Ramos (cell line): ENCODE measurements at regions not wholly inside any gene's neighbourhood (a gene's known extent, or its start where the extent isn't known, plus 50 kb on each side); places are given as distances from the start of the nearest gene placed in this dataset.
"Not testable (repeated sequence)": the region's sequence is repeated elsewhere in the genome, so short reads cannot be mapped to it uniquely, and the experiment has no call there.

Source experiments
- in situ Hi-C: fragments of 300-500 bp; cut with MboI; formaldehyde crosslinking; loops from one replicate; pipeline ENCODE4 v1.14.3; 2022; ENCODE audit warnings: low sequenced_read_pairs; ENCODE audit not compliant: unreplicated experiment

DNA sequence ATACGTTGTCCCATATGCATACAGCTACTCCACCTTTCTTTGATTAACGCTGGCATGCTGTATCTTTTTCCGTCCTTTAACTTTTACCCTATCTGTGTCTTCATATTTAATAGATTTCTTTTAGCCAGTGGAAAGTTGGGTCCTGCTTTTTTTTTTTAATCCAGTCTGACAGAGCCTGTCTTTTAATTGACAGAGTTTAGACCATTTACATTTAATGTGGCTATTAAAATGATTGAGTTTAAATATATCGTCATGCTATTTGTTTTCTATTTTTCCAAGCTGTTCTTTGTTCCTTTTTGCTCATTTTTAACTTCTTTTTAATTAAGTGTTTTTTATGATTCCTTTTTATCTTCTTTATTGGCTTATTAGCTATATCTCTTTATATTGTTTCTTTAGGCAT, 217.6 kb upstream of the NEBL start:
- in situ Hi-C loops, result no loop called here

DNA sequence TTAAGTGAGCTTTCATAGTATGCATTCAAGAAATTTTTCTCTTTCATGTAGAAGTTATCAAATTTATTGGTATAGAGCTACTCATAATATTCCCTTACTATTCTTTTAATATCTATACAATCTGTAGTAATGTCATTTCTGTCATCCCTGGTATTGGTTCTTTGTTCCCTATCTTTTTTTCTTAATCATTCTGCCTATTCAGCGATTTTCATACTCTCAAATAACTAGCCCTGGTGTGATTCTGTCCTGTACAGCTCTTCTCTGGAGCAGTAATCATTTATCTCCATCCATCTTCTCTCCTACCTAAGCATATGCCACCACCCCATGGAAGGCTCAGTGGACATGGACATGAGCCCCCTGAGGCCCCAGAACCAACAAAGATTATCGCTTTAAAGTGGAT, 213.2 kb upstream of the NEBL start:
- in situ Hi-C loops, result no loop called here

DNA sequence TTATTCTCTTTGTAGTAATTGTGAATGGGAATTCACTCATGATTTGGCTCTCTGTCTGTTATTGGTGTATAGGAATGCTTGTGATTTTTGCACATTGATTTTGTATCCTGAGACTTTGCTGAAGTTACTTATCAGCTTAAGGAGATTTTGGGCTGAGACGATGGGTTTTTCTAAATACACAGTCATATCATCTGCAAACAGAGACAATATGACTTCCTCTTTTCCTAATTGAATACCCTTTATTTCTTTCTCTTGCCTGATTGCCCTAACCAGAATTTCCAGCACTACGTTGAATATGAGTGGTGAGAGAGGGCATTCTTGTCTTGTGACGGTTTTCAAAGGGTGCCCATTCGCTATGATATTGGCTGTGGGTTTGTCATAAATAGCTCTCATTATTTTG, 209.8 kb upstream of the NEBL start:
- in situ Hi-C loops, result not testable (repeated sequence)

DNA sequence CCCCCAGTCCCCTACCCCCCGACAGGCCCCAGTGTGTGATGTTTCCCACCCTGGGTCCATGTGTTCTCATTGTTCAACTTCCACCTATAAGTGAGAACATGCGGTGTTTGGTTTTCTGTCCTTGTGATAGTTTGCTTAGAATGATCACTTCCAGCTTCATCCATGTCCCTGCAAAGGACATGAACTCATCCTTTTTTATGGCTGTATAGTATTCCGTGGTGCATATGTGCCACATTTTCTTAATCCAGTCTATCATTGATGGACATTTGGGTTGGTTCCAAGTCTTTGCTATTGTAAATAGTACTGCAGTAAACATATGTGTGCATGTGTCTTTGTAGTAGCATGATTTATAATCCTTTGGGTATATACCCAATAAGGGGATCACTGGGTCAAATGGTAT, 208.2 kb upstream of the NEBL start:
- in situ Hi-C loops, result not testable (repeated sequence)

DNA sequence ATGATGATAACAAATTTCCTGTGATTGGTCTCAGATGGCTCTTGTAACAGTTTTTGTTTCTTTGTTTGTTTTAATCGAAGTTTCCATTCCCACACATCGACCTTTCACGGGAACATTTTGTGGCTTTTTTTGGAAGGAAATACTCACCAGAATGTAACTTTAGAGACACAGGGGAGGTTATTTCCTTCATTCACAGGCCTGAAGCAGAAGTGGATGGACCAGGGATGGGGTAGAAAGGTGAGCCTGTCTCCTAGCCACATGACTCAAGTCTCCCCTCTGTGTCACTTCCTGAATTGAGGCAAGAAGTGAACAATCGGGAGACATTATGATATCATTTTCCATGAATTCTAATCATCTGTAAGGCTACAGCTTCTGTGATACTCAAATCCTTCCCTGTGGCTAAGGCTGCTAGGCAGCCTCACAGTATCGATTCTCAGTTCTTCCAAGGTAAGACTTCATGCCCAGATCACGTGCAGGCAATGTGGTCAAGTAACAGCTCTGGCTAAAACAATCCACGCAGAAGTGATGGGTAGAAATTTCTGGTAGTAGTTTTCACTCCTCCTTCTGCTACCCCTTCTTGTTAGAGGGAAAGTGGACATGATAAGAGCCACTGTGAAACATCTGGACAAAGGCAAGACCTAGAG, 203.9 kb upstream of the NEBL start:
- in situ Hi-C loops, result no loop called here

DNA sequence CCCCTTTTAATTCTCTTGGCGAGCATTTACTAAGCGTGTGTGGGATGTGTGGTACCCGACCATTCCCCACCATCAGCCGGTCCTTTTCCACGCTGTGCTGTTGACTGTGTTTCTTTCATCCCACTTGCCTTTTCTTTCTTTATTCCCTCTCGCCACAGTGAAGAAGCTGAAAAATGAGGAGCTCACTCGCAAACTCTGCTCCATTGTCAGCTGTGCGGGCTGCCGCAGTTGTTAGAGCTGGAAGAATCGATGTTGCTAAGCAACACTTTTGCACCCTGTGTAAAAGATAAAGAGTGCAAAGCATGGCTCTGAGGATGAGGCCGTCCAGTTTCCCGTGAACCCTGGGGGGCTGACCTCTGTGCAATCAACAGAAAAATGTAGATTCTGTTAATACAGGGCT, 203.1 kb upstream of the NEBL start:
- in situ Hi-C loops, result no loop called here

DNA sequence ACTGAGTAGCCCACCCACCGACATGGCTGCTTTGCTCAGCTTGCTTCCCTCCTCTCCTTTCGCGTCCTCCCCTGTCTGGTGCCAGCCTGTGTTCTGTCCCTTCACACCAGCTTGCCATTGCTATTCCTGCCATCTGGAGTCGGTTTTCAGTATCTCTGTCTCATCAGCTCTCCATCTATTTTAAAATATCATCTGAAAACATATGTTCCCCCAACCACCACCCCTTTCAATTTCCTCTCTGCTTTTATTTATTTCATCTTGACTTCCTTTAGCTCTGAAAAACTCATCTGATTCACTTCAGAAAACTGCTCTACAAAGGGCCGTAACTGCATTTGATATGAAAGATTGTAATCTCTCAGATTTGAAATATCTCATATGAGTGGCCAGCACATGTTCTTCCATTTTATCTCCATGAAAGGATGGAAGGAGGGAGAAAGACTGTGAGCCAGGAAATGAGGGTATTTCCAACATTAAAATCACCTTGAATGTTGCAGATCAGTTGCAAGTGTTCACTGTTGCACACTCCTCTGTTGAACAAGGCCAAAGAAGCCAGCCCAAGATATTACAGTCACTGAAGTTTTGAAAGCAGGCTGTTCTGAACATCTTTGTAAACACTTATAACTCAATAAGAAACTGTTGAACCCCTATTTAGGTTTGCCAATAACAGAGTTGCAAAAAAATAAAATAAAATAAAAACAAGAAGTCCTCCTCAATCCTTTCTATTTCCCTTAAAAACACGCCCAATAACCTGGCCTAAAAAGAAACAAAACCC, 202.4 kb upstream of the NEBL start:
- in situ Hi-C loops, result no loop called here

DNA sequence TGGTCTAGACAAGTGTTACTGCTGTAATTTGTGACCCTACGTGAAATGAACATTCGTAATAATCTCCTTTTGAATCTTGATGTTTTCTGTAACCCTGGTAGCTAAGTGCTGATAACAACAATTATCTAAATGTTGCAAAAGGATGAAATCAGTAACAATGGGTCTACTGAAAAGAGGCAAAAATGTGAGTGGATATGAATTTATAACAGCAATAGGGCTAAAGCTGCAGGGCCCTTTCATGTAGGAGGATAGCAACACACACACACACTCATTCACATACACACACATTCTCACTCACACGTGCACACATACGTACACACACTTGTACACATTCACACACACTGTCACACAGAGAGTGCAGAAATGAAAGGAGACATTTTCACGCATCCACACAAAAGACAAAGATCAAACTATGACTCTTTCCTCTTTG, 200.8 kb upstream of the NEBL start:
- in situ Hi-C loops, result no loop called here

DNA sequence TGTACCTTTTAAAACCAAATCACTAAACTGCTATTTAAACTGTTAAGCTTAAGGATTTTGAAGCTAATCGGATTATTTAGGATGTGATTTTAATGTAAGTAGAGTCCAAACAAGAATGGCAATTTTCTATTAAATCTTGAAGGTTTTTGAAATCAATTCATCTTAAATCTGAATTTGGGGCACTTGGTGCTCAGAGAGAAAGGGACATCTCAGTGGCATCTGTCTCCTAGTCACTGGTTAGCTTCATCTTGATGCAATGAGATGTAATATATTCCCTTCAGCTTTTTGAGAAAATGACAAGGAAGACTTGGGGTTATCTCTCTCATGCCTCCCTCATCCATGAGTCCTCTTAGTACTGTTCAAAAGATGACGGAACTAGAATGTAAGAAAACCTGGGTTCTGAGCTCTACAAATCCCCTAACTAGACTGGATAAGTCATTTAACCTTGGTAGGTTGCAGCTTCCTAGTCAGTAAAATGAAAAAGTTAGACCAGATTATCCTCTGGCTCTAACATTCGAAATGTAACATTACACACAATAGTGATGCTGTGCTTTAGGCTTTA, 198.5 kb upstream of the NEBL start:
- in situ Hi-C loops, result no loop called here

DNA sequence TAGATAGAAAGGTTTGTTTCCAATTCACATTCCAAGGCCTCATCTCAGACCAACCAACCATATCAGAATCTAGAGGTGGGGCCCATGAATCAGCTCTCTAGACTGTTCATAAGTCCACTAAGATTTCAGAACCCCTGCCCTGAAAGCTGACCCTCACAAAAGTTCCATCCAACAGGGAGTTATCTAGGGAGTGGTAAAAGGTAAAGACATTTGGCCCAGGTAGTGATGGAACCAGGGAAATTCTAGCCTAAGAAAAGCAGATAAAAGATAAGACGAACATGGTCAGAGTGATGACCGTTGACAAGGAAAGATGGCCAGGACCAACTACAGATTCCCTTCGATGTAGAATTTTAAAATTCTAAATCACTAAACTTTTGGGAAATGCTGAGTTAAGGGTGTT, 198.0 kb upstream of the NEBL start:
- in situ Hi-C loops, result no loop called here

DNA sequence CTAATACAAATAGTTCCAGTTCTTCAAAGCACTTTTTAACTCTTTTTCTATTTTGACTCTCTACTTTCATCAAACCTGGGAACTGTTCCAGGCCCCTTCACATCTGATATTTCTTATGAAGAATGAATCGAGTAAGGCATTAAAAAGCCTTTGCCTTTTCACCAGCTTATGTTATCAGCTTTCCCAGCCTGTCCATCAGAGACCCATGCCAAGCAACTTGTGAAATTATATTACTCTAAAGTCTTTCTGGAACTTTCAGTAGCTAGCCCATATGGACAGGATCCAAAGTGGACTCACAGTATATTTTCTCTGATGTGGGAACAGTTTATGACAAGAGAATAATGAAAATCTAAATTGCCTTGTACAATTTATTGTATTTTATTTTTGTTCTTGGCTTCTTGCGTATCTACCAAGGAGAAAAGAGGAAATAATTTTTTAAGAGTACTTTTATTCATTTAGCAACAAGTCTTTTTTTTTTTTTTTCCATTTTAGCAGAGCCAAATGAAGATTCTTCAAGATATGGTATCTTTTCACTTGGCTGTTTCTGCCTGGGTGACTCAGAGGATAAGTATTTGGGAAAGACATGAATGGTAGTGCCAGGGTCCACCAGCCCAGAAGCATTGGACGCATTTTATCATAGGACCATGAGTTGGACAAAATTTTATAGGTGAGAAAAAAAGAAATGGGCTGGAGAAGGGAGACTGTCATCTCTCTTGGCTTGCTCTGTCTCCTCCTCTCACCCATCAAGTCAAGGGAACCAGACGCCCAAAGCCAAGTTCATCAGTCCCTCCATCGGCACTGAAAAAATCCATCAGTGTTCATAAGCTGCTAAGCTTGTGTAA, 195.8 kb upstream of the NEBL start:
- in situ Hi-C loops, result no loop called here

DNA sequence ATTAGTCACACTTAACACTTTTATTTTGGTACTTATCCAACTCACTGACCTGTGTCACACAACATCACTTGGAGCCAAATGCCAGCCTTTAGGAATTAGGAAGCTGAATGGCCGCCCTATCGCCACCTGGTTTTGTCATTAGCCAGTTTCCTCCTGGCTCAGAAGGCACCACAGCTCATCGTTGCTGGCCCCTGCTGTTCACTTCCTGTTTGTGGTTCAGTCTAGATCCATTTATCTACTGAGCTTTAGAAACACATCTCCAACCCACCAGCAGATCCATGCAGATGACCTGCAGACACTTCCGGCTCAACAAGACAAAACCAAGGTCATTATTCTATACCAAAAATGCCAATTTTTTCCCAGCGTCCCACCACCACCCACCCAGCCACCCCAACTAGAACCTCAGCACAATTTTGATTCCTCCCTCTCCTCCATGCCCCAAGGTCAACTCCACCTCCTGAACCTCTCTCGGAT, 193.5 kb upstream of the NEBL start:
- in situ Hi-C loops, result no loop called here

DNA sequence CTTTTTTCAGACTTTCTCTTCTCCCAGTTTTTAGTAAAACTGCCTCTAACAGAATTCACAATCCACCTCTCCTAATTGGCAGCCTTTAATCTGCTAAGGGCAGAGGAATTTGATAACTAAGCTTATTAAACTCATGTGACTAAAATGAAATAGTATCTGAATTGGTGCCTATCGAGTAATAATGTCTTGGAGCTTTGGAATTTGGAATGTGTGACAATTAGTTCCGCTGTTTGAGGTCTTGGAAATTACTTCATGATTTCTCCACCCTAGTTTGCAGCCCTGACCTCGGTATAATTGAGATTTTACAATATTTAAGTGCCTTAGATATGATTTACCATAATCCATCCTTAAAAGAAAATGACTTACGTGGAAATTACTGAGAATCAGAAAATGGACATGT, 190.4 kb upstream of the NEBL start:
- in situ Hi-C loops, result no loop called here

DNA sequence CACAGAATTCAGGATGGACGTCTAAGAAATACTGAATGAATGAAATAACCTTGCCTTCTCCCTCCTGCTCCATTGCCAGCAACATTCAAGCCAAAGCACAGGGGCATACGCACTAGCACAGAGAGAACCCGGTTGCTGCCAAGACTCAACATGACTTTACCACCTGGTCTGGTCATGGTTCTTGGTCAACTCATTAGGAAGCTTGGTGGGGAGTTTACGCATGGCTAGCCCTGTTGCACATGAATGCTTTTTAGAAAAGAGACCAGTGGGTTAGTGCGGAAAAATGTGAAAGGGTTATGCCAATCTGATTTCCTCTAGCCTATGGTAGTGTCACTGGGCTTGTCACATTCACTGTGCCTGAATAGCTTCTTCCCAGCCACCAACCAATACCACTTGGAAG, 187.6 kb upstream of the NEBL start:
- in situ Hi-C loops, result no loop called here

DNA sequence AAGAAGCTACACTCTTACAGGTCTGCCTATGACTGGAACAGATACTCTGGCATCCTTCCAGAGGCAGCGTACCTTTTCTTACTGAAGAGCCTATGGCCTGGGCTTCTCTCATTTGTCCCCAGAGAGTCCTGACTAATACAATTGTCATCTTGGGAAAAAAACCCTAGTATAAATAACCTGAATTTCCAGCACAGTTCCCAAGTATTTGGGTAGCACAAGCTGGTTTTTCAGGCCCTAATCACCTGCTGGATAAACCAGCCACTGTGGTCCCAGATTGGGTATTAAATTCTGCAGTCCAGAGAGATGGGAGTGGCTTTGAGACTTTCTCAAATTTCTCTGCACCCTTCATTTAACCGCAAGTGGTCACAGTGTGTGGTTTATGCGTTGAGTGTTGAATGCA, 186.8 kb upstream of the NEBL start:
- in situ Hi-C loops, result no loop called here

DNA sequence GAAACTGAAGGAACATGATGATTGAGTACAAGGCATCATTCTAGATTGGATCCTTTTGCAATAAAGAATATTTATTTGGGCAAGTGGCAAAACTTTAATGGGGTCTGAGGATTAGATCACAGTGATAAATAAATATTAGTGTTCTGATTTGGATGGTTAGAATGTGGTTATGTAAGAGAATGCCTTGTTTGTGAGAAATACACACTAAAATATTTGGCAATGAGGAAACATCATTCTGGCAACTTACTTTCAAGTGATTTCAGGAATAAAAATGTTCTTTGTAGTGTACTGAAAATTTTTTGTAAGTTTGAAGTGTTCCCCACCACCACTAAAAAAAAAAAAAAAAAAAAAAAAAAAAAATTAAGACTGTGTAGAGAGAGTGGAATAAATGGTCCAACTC, 185.1 kb upstream of the NEBL start:
- in situ Hi-C loops, result no loop called here

DNA sequence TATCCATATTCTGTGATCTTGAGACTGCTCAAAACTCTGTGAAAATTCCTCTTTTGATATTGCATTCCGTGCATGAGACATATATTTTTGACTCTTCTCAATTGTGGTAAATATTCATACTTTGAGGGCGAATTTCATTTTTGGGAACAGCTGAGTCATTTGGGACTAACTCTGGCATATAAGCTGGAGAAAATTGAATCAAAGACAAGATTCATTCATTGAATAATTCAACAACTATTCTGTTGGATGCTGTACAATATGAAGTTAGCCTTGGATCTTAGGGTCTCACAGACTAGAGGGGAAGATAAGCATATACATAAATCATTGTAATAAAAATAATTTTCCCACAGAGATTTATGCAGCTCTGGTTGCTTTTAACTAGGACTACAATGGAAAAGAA, 183.2 kb upstream of the NEBL start:
- in situ Hi-C loops, result no loop called here

DNA sequence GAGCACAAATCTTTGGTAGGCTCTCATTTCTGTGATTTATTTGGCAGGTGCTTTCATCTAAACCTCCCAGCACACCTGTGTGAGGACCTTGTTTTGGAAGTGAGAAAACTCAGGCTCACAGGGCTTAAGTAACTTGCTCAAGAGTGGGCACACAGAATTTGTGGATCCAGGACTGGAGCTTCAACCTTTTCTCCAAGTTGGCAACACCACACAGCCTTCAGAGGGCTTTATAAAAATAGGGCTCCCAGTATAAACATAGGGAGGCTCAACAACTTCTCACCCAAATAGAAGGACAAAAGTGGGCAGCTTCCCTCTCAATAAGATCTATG, 182.2 kb upstream of the NEBL start:
- in situ Hi-C loops, result no loop called here

DNA sequence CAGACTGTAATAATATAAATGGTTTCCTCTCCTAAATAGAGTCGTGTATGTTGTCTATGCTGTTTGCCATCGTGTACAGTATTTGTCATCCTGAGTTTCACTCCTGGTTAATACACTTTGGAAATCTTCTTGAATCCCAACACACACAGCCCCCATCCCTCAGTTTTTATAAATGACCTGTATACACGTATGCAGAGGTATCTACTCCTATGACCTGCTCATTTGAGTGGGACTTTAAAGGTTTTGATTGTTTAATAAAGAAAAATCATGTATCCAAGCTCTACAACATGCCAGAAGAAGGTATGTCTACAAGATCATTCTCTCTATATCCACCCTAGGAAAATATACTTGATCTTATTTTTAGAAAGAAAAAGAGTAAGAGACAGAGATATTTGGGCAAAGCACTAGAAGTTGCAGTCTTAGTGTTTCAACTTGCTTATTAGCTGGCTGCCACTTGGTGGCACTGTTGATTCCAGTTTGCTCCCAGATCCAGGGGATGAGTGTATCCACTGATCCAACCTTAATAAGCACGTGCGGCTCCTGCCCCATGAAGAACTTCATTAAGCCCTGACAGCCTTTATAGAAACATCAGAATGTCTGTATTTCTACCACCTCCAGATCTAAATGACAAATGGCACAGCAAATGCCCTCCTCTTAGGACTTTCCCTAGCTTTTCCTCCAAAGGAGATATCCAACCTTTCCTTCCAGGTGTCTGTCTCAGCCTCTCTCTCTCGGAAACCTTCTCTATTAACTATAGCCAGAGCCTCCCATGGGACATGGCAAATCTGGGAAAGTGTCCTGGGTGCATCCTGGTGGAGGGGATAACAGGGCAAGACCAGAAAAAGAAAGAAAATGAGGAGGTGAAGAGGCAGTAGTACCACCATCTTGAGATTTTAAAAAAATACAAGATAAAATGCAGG, 181.6 kb upstream of the NEBL start:
- in situ Hi-C loops, result no loop called here

DNA sequence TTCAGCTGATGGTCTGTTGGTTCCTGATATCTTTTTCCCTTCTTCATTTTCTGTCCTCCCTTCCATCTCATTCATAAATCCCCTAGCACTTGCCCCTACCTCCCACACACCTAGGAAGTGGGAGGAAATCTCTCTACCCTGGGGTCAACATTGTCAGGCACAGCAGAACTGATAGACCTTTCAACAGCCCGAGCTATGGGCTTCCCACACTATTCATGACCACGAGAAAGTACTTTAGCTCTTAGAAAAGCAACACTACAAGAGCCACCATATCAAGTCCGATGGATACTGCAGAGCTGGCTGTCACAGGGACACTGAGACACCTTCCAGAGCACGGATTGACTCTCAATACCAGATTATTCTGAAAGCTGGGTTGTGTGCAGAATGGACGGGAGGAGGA, 180.6 kb upstream of the NEBL start:
- in situ Hi-C loops, result no loop called here
